HCT116 (cell line): ENCODE measurements at regions not wholly inside any gene's neighbourhood (a gene's known extent, or its start where the extent isn't known, plus 50 kb on each side); places are given as distances from the start of the nearest gene placed in this dataset.

Experiments used
- ATAC-seq: fragments of 200-7000 bp; cut with Tn5 transposase; 2 replicates; pipeline ENCODE4 v1.9.1; 2020; ENCODE audit warnings: mild to moderate bottlenecking, moderate library complexity
- BruUV-seq: library from RNA; stranded (reverse); fragments of 400-500 nt; replicated peaks from 2 replicates; lab custom pipeline; 2021; lab: Mats Ljungman, UMichigan
- CTCF ChIA-PET: fragments of 300-600 bp; sonication (Branson Sonifier 250); formaldehyde crosslinking; loops from one replicate; lab custom pipeline; 2021; ENCODE audit warnings: antibody characterized with exemption; lab: Charles Lee
- POLR2A ChIA-PET: fragments of 300-600, 350-600 bp; sonication (Branson Sonifier 250); formaldehyde crosslinking; loops from one replicate; lab custom pipeline; 2021; ENCODE audit warnings: antibody characterized with exemption; lab: Charles Lee
- RAD21 ChIA-PET, 2 experiments: fragments of 300-600 bp; sonication (Branson Sonifier 250); formaldehyde crosslinking; loops; one replicate each; lab custom pipeline; 2023; ENCODE audit warnings: low total read pairs in 2 of 2; ENCODE audit not compliant: uncharacterized antibody in 2 of 2, unreplicated experiment in 2 of 2, low non-redundant PET in 1 of 2; lab: Charles Lee
- DNase-seq: peaks from one replicate; pipeline ENCODE4 v3.0.0-alpha.2; 2010; ENCODE audit warnings: low read depth, low spot score
- H2AFZ ChIP-seq: fragments of 200-600 bp; shearing (Covaris generic), sonication (generic); 2 replicates; pipeline ENCODE4 v1.6.1; 2017; ENCODE audit warnings: low read depth, mixed run types, mixed read lengths, antibody characterized with exemption, low read length; ENCODE audit not compliant: poor library complexity, severe bottlenecking
- H3K27ac ChIP-seq: 2 replicates; pipeline ENCODE4 v1.5.1; 2012; ENCODE audit warnings: low read depth, low read length
- H3K27me3 ChIP-seq: fragments of 200-600 bp; sonication (generic); 2 replicates; pipeline ENCODE4 v1.6.1; 2016; ENCODE audit warnings: mixed run types, low read length, mixed read lengths; ENCODE audit not compliant: insufficient read depth
- H3K36me3 ChIP-seq, 2 experiments: fragments of 200-500 bp in 1 of 2; fragments of 200-600 bp in 1 of 2; sonication (Bioruptor generic) in 1 of 2; sonication (generic) in 1 of 2; 2 replicates each; pipeline versions ENCODE4 v1.5.1 to v1.6.1; 2014 to 2016; ENCODE audit warnings: low read length in 2 of 2, inconsistent platforms in 1 of 2, mixed read lengths in 1 of 2, mixed run types in 1 of 2; ENCODE audit not compliant: insufficient read depth in 2 of 2, control insufficient read depth in 1 of 2
- H3K4me1 ChIP-seq, 2 experiments: fragments of 200-600 bp in 1 of 2; sonication (generic) in 1 of 2; 2 replicates each; pipeline versions ENCODE4 v1.5.1 to v1.6.1; 2012 to 2017; ENCODE audit warnings: low read length in 2 of 2, inconsistent platforms in 1 of 2, mild to moderate bottlenecking in 1 of 2, mixed read lengths in 1 of 2, mixed run types in 1 of 2, moderate library complexity in 1 of 2; ENCODE audit not compliant: insufficient read depth in 2 of 2, control insufficient read depth in 1 of 2
- H3K4me2 ChIP-seq: fragments of 200-600 bp; sonication (generic); 2 replicates; pipeline ENCODE4 v1.6.1; 2017; ENCODE audit warnings: mixed run types, low read length, mixed read lengths
- H3K4me3 ChIP-seq, 2 experiments: fragments of 200-600 bp in 1 of 2; sonication (generic) in 1 of 2; replicated peaks in 1 of 2; 2 replicates each; pipeline ENCODE4 v1.5.1; 2011 to 2016; ENCODE audit warnings: low read length in 2 of 2, control low read depth in 1 of 2, low read depth in 1 of 2, mild to moderate bottlenecking in 1 of 2, mixed read lengths in 1 of 2, mixed run types in 1 of 2
- H3K79me2 ChIP-seq: fragments of 200-600 bp; sonication (generic); 2 replicates; pipeline ENCODE4 v1.6.1; 2017; ENCODE audit warnings: mild to moderate bottlenecking, mixed run types, low read length, moderate library complexity, mixed read lengths; ENCODE audit not compliant: insufficient read depth
- H3K9ac ChIP-seq: fragments of 200-600 bp; sonication (generic); 2 replicates; pipeline ENCODE4 v1.6.1; 2016; ENCODE audit warnings: low read length, mixed read lengths
- H3K9me2 ChIP-seq: fragments of 200-600 bp; sonication (generic), shearing (Covaris generic); 2 replicates; pipeline ENCODE4 v1.6.1; 2017; ENCODE audit warnings: mixed run types, mild to moderate bottlenecking, moderate library complexity; ENCODE audit not compliant: insufficient read depth
- H3K9me3 ChIP-seq, 2 experiments: fragments of 200-500 bp in 1 of 2; fragments of 200-600 bp in 1 of 2; sonication (Bioruptor generic) in 1 of 2; sonication (generic) in 1 of 2; 2 replicates each; pipeline ENCODE4 v1.6.1; 2014 to 2017; ENCODE audit warnings: low read length in 2 of 2, mixed read lengths in 2 of 2, inconsistent platforms in 1 of 2, low read depth in 1 of 2, mild to moderate bottlenecking in 1 of 2, mixed run types in 1 of 2, moderate library complexity in 1 of 2; ENCODE audit not compliant: control insufficient read depth in 1 of 2, insufficient read depth in 1 of 2
- H4K20me1 ChIP-seq: fragments of 200-600 bp; sonication (generic), shearing (Covaris generic); 2 replicates; pipeline ENCODE4 v1.6.1; 2017; ENCODE audit warnings: mixed run types, mild to moderate bottlenecking, moderate library complexity; ENCODE audit not compliant: insufficient read depth
- CBX3 ChIP-seq: IDR thresholded peaks from 2 replicates; pipeline ENCODE4 v1.6.1; 2012; ENCODE audit warnings: low read depth
- MAX ChIP-seq: IDR thresholded peaks from 2 replicates; pipeline ENCODE4 v1.6.1; 2012
- POLR2A ChIP-seq: IDR thresholded peaks from 2 replicates; pipeline ENCODE4 v1.7.0; 2011; ENCODE audit warnings: borderline replicate concordance; ENCODE audit not compliant: insufficient read depth, insufficient read length; ENCODE audit errors: extremely low read depth
- POLR2AphosphoS5 ChIP-seq: IDR thresholded peaks from 2 replicates; pipeline ENCODE4 v1.6.1; 2011; ENCODE audit warnings: mild to moderate bottlenecking, low read depth, low read length, moderate library complexity
- RAD21 ChIP-seq: IDR thresholded peaks from 2 replicates; pipeline ENCODE4 v1.6.1; 2012; ENCODE audit warnings: low read depth, mild to moderate bottlenecking
- TCF7L2 ChIP-seq: IDR thresholded peaks from 2 replicates; pipeline ENCODE4 v1.7.0; 2011; ENCODE audit warnings: borderline replicate concordance, inconsistent platforms; ENCODE audit not compliant: insufficient read depth, insufficient read length; ENCODE audit errors: extremely low read depth
- YY1 ChIP-seq: IDR thresholded peaks from 2 replicates; pipeline ENCODE4 v1.6.1; 2011; ENCODE audit warnings: low read length, low read depth, moderate library complexity, mild to moderate bottlenecking; ENCODE audit not compliant: insufficient replicate concordance; ENCODE audit errors: extremely low read depth
- ZBTB33 ChIP-seq: IDR thresholded peaks from 2 replicates; pipeline ENCODE4 v1.6.1; 2011; ENCODE audit warnings: mild to moderate bottlenecking, low read length, moderate library complexity; ENCODE audit not compliant: insufficient replicate concordance; ENCODE audit errors: extremely low read depth
- intact Hi-C: fragments of 100-400 bp; cut with micrococcal nuclease; formaldehyde crosslinking; loops from 2 replicates; pipeline ENCODE4 v1.10.0; 2022

DNA sequence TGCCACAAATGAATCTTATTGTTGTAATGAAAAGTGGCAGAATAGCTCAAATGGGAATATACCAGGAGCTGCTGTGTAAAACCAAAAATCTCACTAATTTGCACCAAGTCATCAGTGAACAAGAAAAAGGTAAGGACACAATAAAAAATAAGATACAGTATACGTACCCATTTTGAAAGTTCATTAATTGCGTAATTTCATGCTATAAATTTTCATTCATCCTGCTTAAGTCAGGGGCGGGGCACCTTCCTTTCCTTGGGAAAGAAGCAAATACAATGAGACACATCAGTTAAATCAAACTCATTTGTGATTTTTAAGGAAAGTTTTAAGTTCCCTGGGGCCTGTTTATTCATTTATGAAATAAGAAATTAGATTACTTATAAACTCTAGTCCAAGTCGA, 65.4 kb downstream of the HSPA13 start:
- ATAC-seq, result no peak
- intact Hi-C loops, result no loop called here

More for the DNA sequence above, 65.4 kb downstream of the HSPA13 start:
- Histone ChIP-seq H3K9me2 (no peaks in the 10 kb centered on the region), H2AFZ (no peak overlapping the region), H3K4me1 (no peaks in the 10 kb centered on the region), H3K4me3 (no peak overlapping the region), H3K27me3 (no peaks in the 10 kb centered on the region), H3K79me2 (no peaks in the 10 kb centered on the region), H3K9me3 (peaks cover 0 to 3% of the 10 kb centered on the region in 2 experiments; a peak in 2 of 4 replicates), H3K36me3 (no peaks in the 10 kb centered on the region), H4K20me1 (no peaks in the 10 kb centered on the region), H3K9ac (no peak overlapping the region), H3K4me2 (no peak overlapping the region), H3K27ac (no peak overlapping the region)
- no TSS peak for BruUV-seq
- ChIA-PET CTCF (no interaction called here), RAD21 (no interaction called here), POLR2A (no interaction called here)
- DNase-seq, result no peak
- no peak for TF ChIP-seq POLR2A
- TF ChIP-seq POLR2AphosphoS5, result no peak
- no peak for TF ChIP-seq YY1
- TF ChIP-seq TCF7L2, result no peak
- TF ChIP-seq ZBTB33, result no peak
- no peak for TF ChIP-seq CBX3
- no peak for TF ChIP-seq MAX
- TF ChIP-seq RAD21, result no peak
